HG03565 (cell line): ENCODE measurements at regions not wholly inside any gene's neighbourhood (a gene's known extent, or its start where the extent isn't known, plus 50 kb on each side); places are given as distances from the start of the nearest gene placed in this dataset.
"Not testable (repeated sequence)": the region's sequence is repeated elsewhere in the genome, so short reads cannot be mapped to it uniquely, and the experiment has no call there.

ENCODE experiments used
- ATAC-seq: cut with Tn5 transposase; IDR thresholded peaks from one replicate; pipeline ENCODE4 v1.9.1; 2021; ENCODE audit warnings: mild to moderate bottlenecking, moderate library complexity; ENCODE audit not compliant: unreplicated experiment

- ATAC-seq = no peak
Measured at GRCh38 chr6:137653706-137654059, 159.5 kb upstream of the OLIG3 start.

GRCh38 chr6:137654365-137654981, 160.3 kb upstream of the OLIG3 start:
- ATAC-seq = no peak

GRCh38 chr6:137655291-137655690, 161.1 kb upstream of the OLIG3 start:
- no peak for ATAC-seq

- no peak for ATAC-seq
Measured at GRCh38 chr6:137656735-137657134, 162.5 kb upstream of the OLIG3 start.

GRCh38 chr6:137657351-137657911, 163.2 kb upstream of the OLIG3 start:
- peak; percentile 59 for ATAC-seq

- ATAC-seq = no peak
Measured at GRCh38 chr6:137658287-137658686, 164.1 kb upstream of the OLIG3 start.

GRCh38 chr6:137659871-137660270, 165.7 kb upstream of the OLIG3 start:
- ATAC-seq = no peak

- no peak for ATAC-seq
Measured at GRCh38 chr6:137660296-137660731, 166.1 kb upstream of the OLIG3 start.

- ATAC-seq = no peak
Measured at GRCh38 chr6:137661601-137662000, 167.4 kb upstream of the OLIG3 start.

- no peak for ATAC-seq
Measured at GRCh38 chr6:137664183-137664582, 170.0 kb upstream of the OLIG3 start.

GRCh38 chr6:137665342-137665934, 171.2 kb upstream of the OLIG3 start:
- ATAC-seq = no peak

GRCh38 chr6:137666202-137666774, 172.1 kb upstream of the OLIG3 start:
- peak; percentile 39 for ATAC-seq

- ATAC-seq = no peak
Measured at GRCh38 chr6:137673603-137674002, 179.4 kb upstream of the OLIG3 start.

- peak; percentile 51 for ATAC-seq
Measured at GRCh38 chr6:137676888-137677287, 182.7 kb upstream of the OLIG3 start.

GRCh38 chr6:137677709-137678108, 183.5 kb upstream of the OLIG3 start:
- ATAC-seq = no peak

- ATAC-seq = no peak
Measured at GRCh38 chr6:137678451-137678850, 184.3 kb upstream of the OLIG3 start.

GRCh38 chr6:137680705-137681346, 186.2 kb upstream of the TNFAIP3 start:
- peak; percentile 37 for ATAC-seq

GRCh38 chr6:137681445-137682009, 185.5 kb upstream of the TNFAIP3 start:
- ATAC-seq = no peak

GRCh38 chr6:137682658-137683057, 184.4 kb upstream of the TNFAIP3 start:
- ATAC-seq = not testable (repeated sequence)

- no peak for ATAC-seq
Measured at GRCh38 chr6:137683916-137684315, 183.1 kb upstream of the TNFAIP3 start.

- ATAC-seq = no peak
Measured at GRCh38 chr6:137685798-137686375, 181.2 kb upstream of the TNFAIP3 start.
